Adrenal gland (tissue), 9 donors: ENCODE measurements at regions not wholly inside any gene's neighbourhood (a gene's known extent, or its start where the extent isn't known, plus 50 kb on each side); places are given as distances from the start of the nearest gene placed in this dataset.

Source experiments
- DNase-seq, 7 donors: peaks; one replicate each; pipeline ENCODE4 v3.0.0-alpha.2; 2019 to 2020
- H3K27ac ChIP-seq, 5 donors: fragments of 200-600 bp; sonication (generic) in 4 of 5; 1 replicate in 3 of 5; 2 replicates in 2 of 5; pipeline versions ENCODE4 v1.5.1 to v1.8.0; 2016 to 2020; ENCODE audit warnings: mild to moderate bottlenecking in 1 of 5
- H3K27me3 ChIP-seq: fragments of 200-600 bp; 2 replicates; pipeline ENCODE4 v1.8.0; 2021
- H3K36me3 ChIP-seq, 2 donors: fragments of 200-600 bp; replicated peaks in 1 of 2; 1 replicate in 1 of 2; 2 replicates in 1 of 2; pipeline versions ENCODE4 v1.5.1 to v1.8.0; 2018 to 2022
- H3K4me1 ChIP-seq, 2 donors: fragments of 200-600 bp; replicated peaks in 1 of 2; 1 replicate in 1 of 2; 2 replicates in 1 of 2; pipeline versions ENCODE4 v1.5.1 to v1.8.0; 2018 to 2021
- H3K4me3 ChIP-seq, 4 donors: fragments of 200-600 bp; sonication (generic) in 3 of 4; one replicate each; pipeline ENCODE4 v1.5.1; 2016 to 2018
- H3K9me3 ChIP-seq, 3 donors: fragments of 200-600 bp; sonication (generic) in 1 of 3; replicated peaks in 1 of 3; 1 replicate in 2 of 3; 2 replicates in 1 of 3; pipeline versions ENCODE4 v1.5.1 to v1.8.0; 2016 to 2021
- CTCF ChIP-seq, 6 experiments: fragments of 450-650 bp in 4 of 6; fragments of 200-600 bp in 2 of 6; sonication (generic) in 1 of 6; IDR thresholded peaks; 1 replicate in 5 of 6; 2 replicates in 1 of 6; pipeline versions ENCODE4 v1.5.1 to v1.8.0; 2016 to 2021; ENCODE audit warnings: antibody characterized with exemption in 6 of 6, mild to moderate bottlenecking in 2 of 6, moderate library complexity in 1 of 6
- POLR2A ChIP-seq, 2 donors: fragments of 450-650 bp; IDR thresholded peaks; one replicate each; pipeline ENCODE4 v1.6.1; 2017; ENCODE audit warnings: antibody characterized with exemption in 2 of 2, mild to moderate bottlenecking in 2 of 2, moderate library complexity in 1 of 2
- WGBS, 4 donors: extraction: QIAGEN DNeasy Blood & Tissue Kit in 2 of 4; methylation state at CpG; one replicate each; pipeline versions ENCODE4 v1.1.5 to v1.1.7; 2013 to 2017; 5-methylcytosine and 5-hydroxymethylcytosine counted together
- intact Hi-C, 2 donors: fragments of 100-400 bp; cut with DNase I; formaldehyde crosslinking; loops; one replicate each; pipeline versions ENCODE4 v1.14.1 to v1.15.0; 2022 to 2023
- donor health status: healthy with polysubstance abuse.
- donor health status: Bipolar disorder and iron deficiency.
- donor health status: DM: yes; HTN: yes; CAD: no.
- donor health status: DM: no; HTN: no; CAD: no.
- donor health status: DM: no; HTN: no; CAD: no.

- Histone ChIP-seq H3K36me3 (no peaks in the 10 kb centered on the region), H3K4me1 (no peaks in the 10 kb centered on the region), H3K27ac (no peak overlapping the region), H3K27me3 (no peaks in the 10 kb centered on the region), H3K4me3 (no peak overlapping the region), H3K9me3 (no peaks in the 10 kb centered on the region)
- DNase-seq: no peak
- no peak for TF ChIP-seq CTCF (IDR thresholded peaks at IDR 0.05)
- TF ChIP-seq POLR2A (IDR thresholded peaks at IDR 0.05): no peak
- 80 to 85% (median 82%) methylated on average over 2 of the region's 2 CpGs for WGBS, 4 donors
- intact Hi-C loops: no loop called here
These were observed 62.7 kb upstream of the COL8A1 start for GRCh38 chr3:99575683-99576082.

GRCh38 chr3:99570061-99570460 lies 68.3 kb upstream of the COL8A1 start:
- Histone ChIP-seq H3K27me3 (no peaks in the 10 kb centered on the region), H3K4me1 (no peaks in the 10 kb centered on the region), H3K4me3 (no peak overlapping the region), H3K27ac (no peak overlapping the region), H3K36me3 (no peaks in the 10 kb centered on the region), H3K9me3 (no peaks in the 10 kb centered on the region)
- TF ChIP-seq POLR2A (IDR thresholded peaks at IDR 0.05): no peak
- no peak for TF ChIP-seq CTCF (IDR thresholded peaks at IDR 0.05)
- no peak for DNase-seq
- 53 to 59% (median 56%) methylated on average over 1 of the region's 1 CpG for WGBS, 4 donors
- intact Hi-C loops: no loop called here

DNA sequence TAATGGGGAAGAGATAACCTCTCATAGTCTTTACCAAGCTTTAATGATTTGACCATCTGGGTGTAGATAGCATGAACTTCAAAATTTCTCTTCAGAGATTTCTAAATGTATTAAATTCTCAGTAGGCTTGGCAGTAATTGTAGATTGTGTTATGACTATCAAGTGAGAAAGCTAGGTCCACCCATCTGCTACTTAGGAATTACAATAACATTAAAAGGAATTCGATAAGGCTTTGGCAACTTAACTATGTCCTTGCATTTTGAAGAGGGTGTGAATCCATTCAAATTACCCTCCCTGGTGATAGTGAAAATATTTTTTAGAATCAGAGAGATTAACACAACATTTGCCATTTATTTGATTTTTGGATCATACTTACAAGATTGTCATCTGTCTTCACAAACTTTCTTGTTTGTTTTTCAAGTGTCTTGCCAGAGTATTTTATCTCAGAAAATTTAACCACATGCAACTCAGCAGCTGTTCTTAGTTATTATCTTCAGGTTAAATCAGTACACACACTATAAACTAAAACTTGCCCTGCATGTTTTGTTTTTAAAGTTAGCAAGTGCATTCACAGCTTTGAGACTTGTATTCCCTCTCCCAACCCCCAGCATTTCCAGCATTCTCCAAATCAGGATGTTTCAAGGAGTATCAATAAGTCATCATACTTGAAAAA lies 69.6 kb upstream of the COL8A1 start:
- H3K9me3 ChIP-seq: no peaks in the 10 kb centered on the region
- no peak overlapping the region for H3K27ac ChIP-seq
- no peaks in the 10 kb centered on the region for H3K36me3 ChIP-seq
- H3K4me1 ChIP-seq: no peaks in the 10 kb centered on the region
- no peak for DNase-seq
- no peaks in the 10 kb centered on the region for H3K27me3 ChIP-seq
- TF ChIP-seq POLR2A (IDR thresholded peaks at IDR 0.05): no peak
- TF ChIP-seq CTCF (IDR thresholded peaks at IDR 0.05): no peak
- H3K4me3 ChIP-seq: no peak overlapping the region
- WGBS, 4 donors: 58 to 70% (median 66%) methylated on average over 1 of the region's 1 CpG
- intact Hi-C loops: no loop called here

DNA sequence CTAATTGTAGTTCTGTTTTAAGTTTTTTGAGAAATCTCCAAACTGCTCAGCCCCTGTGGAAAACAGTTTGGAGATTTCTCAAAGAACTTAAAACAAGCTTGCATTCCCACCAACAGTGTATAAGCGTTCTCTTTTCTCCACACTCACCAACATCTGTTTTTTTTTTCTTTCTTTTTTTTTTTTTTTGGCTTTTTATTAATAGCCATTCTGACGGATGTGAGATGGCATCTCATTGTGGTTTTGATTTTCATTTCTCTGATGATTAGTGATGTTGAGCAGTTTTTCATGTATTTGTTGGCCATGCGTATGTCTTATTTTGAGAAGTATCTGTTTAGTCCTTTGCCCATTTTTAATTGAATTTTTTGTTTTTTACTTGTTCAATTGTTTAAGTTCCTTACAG lies 73.1 kb upstream of the COL8A1 start:
- no peaks in the 10 kb centered on the region for H3K9me3 ChIP-seq
- H3K27ac ChIP-seq: no peak overlapping the region
- WGBS, 4 donors: 68 to 83% (median 75%) methylated on average over 3 of the region's 3 CpGs
- intact Hi-C loops: no loop called here
- no peaks in the 10 kb centered on the region for H3K27me3 ChIP-seq
- no peak for DNase-seq
- H3K36me3 ChIP-seq: no peaks in the 10 kb centered on the region
- no peaks in the 10 kb centered on the region for H3K4me1 ChIP-seq
- H3K4me3 ChIP-seq: no peak overlapping the region
- no peak for TF ChIP-seq CTCF (IDR thresholded peaks at IDR 0.05)
- TF ChIP-seq POLR2A (IDR thresholded peaks at IDR 0.05): no peak
